ENCODE measurements at regions not wholly inside any gene's neighbourhood (a gene's known extent, or its start where the extent isn't known, plus 50 kb on each side); places are given as distances from the start of the nearest gene placed in this dataset.

DNA sequence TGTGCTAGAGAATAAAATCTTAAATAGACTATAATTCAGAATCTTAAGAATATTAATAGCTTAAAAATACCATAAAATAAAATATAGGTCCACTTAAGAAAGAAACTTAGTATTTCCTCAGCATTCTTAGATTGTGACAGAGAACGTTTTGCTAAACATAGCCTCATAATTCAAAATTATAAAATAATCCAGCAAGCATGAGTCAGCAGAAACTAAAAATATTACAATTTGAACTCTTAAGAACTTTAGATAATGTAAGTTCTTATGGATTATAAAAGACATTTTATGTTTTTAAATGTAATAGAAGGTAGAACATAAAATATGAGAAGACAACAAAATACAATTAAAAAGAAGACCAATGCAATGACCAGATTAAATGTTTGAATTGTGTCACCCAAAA, 164.5 kb upstream of the MC4R start:
- in situ Hi-C loops (cut with MboI; ENCODE audit: low sequenced_read_pairs) = no loop called here
- no peak overlapping the region for H2AK9ac ChIP-seq (replicated peaks; ENCODE audit: low read depth, low read length, poor library complexity)

More for the DNA sequence above, 164.5 kb upstream of the MC4R start:
- no peak overlapping the region for H3K27ac ChIP-seq (ENCODE audit: insufficient read depth, low read length)
- no peaks in the 10 kb centered on the region; the same call in 1 of the 2 replicates for H3K9me1 ChIP-seq (ENCODE audit: insufficient read depth, low read length)
- H3K4me2 ChIP-seq (ENCODE audit: low read depth, low read length) = no peak overlapping the region
- H3K56ac ChIP-seq (ENCODE audit: extremely low read depth, insufficient read depth, low read length) = no peak overlapping the region
- no peak overlapping the region for H2BK15ac ChIP-seq (ENCODE audit: low read depth, low read length)
- no peaks in the 10 kb centered on the region for H4K20me1 ChIP-seq (ENCODE audit: insufficient read depth, low read length)
- H3K23ac ChIP-seq (ENCODE audit: low read depth, low read length) = no peak overlapping the region
- no peak overlapping the region for H2AK5ac ChIP-seq (ENCODE audit: low read depth, low read length)
- DNase-seq (no peak), ATAC-seq (ENCODE audit: low read depth) (no peak)
- WGBS, 2 experiments (ENCODE audit: extremely low coverage in 2 of 2, insufficient read length in 1 of 2) = no CpG with 5 or more reads among the region's 1 CpG
- no peaks in the 10 kb centered on the region for H3K36me3 ChIP-seq (ENCODE audit: control insufficient read depth, insufficient read depth, low read length)
- H3K27me3 ChIP-seq (ENCODE audit: control insufficient read depth, insufficient read depth, low read length) = no peaks in the 10 kb centered on the region
- TF ChIP-seq CHD1 (IDR thresholded peaks at IDR 0.05; ENCODE audit: low read depth, low read length) (no peak), MAFK (IDR thresholded peaks at IDR 0.05; ENCODE audit: low read depth, low read length) (peak; percentile 51), NFE2L2 (IDR thresholded peaks at IDR 0.05; ENCODE audit: low read depth, low read length) (peak; percentile 74)
- no peak overlapping the region for H4K91ac ChIP-seq (ENCODE audit: insufficient read depth, low read depth, low read length)
- H4K5ac ChIP-seq (ENCODE audit: low read depth, low read length) = no peak overlapping the region
- no peaks in the 10 kb centered on the region for H3K79me1 ChIP-seq (ENCODE audit: low read depth in 1 of 2, low read length in 2 of 2)
- no peaks in the 10 kb centered on the region for H3K9me3 ChIP-seq (ENCODE audit: control insufficient read depth, insufficient read depth, low read length)
- H3K9ac ChIP-seq (ENCODE audit: low read depth, low read length) = no peak overlapping the region
- no peak overlapping the region for H3K4ac ChIP-seq (ENCODE audit: low read depth, low read length)
- intact Hi-C loops (cut with micrococcal nuclease) (no loop called here), dilution Hi-C loops (cut with HindIII; ENCODE audit: low sequenced_read_pairs, unreplicated experiment) (no loop called here)
- no peak overlapping the region for H4K8ac ChIP-seq (ENCODE audit: low read depth in 2 of 2, low read length in 2 of 2)
- H2BK5ac ChIP-seq (ENCODE audit: low read depth, low read length, poor library complexity, severe bottlenecking) = no peak overlapping the region
- H3K18ac ChIP-seq (ENCODE audit: low read depth, low read length) = no peak overlapping the region
- BruUV-seq (replicated peaks) = no TSS peak
- ChIA-PET POLR2A (ENCODE audit: unreplicated experiment) (no interaction called here), CTCF (no interaction called here)
- no peaks in the 10 kb centered on the region for H3K4me1 ChIP-seq (ENCODE audit: control insufficient read depth, insufficient read depth, low read length)
- H3K4me3 ChIP-seq (ENCODE audit: insufficient read depth, low read depth, low read length) = no peak overlapping the region
- H2BK120ac ChIP-seq (ENCODE audit: low read depth, low read length) = no peak overlapping the region
- H3K14ac ChIP-seq (replicated peaks; ENCODE audit: low read depth, low read length) = no peak overlapping the region
- H2AFZ ChIP-seq (replicated peaks; ENCODE audit: low read length, poor library complexity) = no peak overlapping the region
- no peak overlapping the region for H2BK20ac ChIP-seq (ENCODE audit: low read depth, low read length)

Measured in IMR-90 (cell line).